Fibroblast of lung (primary cell): ENCODE measurements at regions not wholly inside any gene's neighbourhood (a gene's known extent, or its start where the extent isn't known, plus 50 kb on each side); places are given as distances from the start of the nearest gene placed in this dataset.

Source experiments
- DNase-seq, 2 donors: peaks; one replicate each; pipeline versions ENCODE4 v3.0.0 to v3.0.0-alpha.2; 2010; ENCODE audit warnings: low read depth in 2 of 2
- H2AFZ ChIP-seq: 2 replicates; pipeline ENCODE4 v1.5.1; 2012; ENCODE audit warnings: low read length, control low read depth, inconsistent platforms
- H3K27ac ChIP-seq: 2 replicates; pipeline ENCODE4 v1.5.1; 2011; ENCODE audit warnings: low read length, control low read depth; ENCODE audit not compliant: insufficient read depth
- H3K27me3 ChIP-seq: 2 replicates; pipeline ENCODE4 v1.5.1; 2011; ENCODE audit warnings: mild to moderate bottlenecking, low read length; ENCODE audit not compliant: control insufficient read depth, insufficient read depth
- H3K36me3 ChIP-seq: 2 replicates; pipeline ENCODE4 v1.5.1; 2011; ENCODE audit warnings: low read length; ENCODE audit not compliant: control insufficient read depth, insufficient read depth
- H3K4me1 ChIP-seq: 2 replicates; pipeline ENCODE4 v1.5.1; 2011; ENCODE audit warnings: low read length; ENCODE audit not compliant: control insufficient read depth, insufficient read depth; ENCODE audit errors: extremely low read depth
- H3K4me2 ChIP-seq: 2 replicates; pipeline ENCODE4 v1.5.1; 2011; ENCODE audit warnings: low read length, control low read depth; ENCODE audit not compliant: insufficient read depth; ENCODE audit errors: extremely low read depth
- H3K4me3 ChIP-seq, 4 experiments: fragments of 200-600 bp in 1 of 4; sonication (generic) in 1 of 4; replicated peaks in 1 of 4; 2 replicates each; pipeline ENCODE4 v1.5.1; 2011 to 2016; ENCODE audit warnings: low read length in 4 of 4, low read depth in 3 of 4, mild to moderate bottlenecking in 3 of 4, control low read depth in 2 of 4, inconsistent platforms in 1 of 4, mixed read lengths in 1 of 4; ENCODE audit not compliant: insufficient read depth in 1 of 4; ENCODE audit errors: control extremely low read depth in 1 of 4
- H3K79me2 ChIP-seq: 2 replicates; pipeline ENCODE4 v1.5.1; 2012; ENCODE audit warnings: mild to moderate bottlenecking, low read length, inconsistent platforms; ENCODE audit not compliant: control insufficient read depth, insufficient read depth
- H3K9ac ChIP-seq: 2 replicates; pipeline ENCODE4 v1.5.1; 2011; ENCODE audit warnings: mild to moderate bottlenecking, low read length, control low read depth; ENCODE audit not compliant: insufficient read depth
- H3K9me3 ChIP-seq: 2 replicates; pipeline ENCODE4 v1.5.1; 2012; ENCODE audit warnings: low read depth, low read length; ENCODE audit not compliant: control insufficient read depth, insufficient read depth
- H4K20me1 ChIP-seq: 2 replicates; pipeline ENCODE4 v1.5.1; 2011; ENCODE audit warnings: low read length; ENCODE audit not compliant: control insufficient read depth, insufficient read depth; ENCODE audit errors: extremely low read depth
- EZH2 ChIP-seq: IDR thresholded peaks from 2 replicates; pipeline ENCODE4 v1.5.1; 2012; ENCODE audit warnings: low read length, control low read depth, mild to moderate bottlenecking; ENCODE audit errors: missing control alignments
- TF ChIP-seq, protein P1 (sequence below), 2 donors: IDR thresholded peaks in 1 of 2; conservative IDR thresholded peaks in 1 of 2; 1 replicate in 1 of 2; 2 replicates in 1 of 2; pipeline ENCODE4 v1.5.1; 2011 to 2012; ENCODE audit warnings: low read length in 2 of 2, control low read depth in 1 of 2, inconsistent platforms in 1 of 2, low read depth in 1 of 2, mild to moderate bottlenecking in 1 of 2

DNA sequence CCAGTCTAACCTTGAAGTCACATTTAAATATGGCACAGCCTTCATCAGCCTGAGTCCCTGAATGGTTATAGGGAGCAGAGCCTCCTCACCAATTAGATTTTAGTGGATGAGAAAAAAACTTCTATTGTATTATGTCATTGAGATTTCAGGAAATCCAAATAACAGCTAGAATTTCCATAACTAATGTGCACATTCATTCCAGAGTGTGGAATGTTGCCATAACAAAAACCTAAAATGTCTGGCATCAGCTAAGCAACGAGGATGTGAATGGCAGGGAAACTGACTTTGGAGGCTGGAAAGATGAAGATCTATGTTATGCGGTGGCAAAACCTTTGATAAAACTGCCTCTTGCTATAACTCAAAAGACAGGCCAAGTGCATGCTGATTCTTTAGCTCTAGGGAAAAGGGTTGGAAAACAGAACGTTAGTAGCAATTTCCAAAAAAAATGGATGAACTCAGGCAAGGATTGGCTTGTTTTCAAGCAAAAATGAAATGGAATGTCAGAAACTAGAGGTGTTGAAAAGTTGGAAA lies 91.3 kb upstream of the NFIB start:
- Histone ChIP-seq H3K36me3 (no peaks in the 10 kb centered on the region), H3K4me2 (no peak overlapping the region), H3K27me3 (peaks cover 11% of the 10 kb centered on the region), H4K20me1 (no peaks in the 10 kb centered on the region), H3K79me2 (no peaks in the 10 kb centered on the region), H3K9ac (no peak overlapping the region), H3K27ac (no peak overlapping the region), H2AFZ (no peak overlapping the region), H3K9me3 (no peaks in the 10 kb centered on the region), H3K4me1 (no peaks in the 10 kb centered on the region), H3K4me3 (no peak overlapping the region)
- TF ChIP-seq EZH2, result no peak
- TF ChIP-seq, protein P1, sequence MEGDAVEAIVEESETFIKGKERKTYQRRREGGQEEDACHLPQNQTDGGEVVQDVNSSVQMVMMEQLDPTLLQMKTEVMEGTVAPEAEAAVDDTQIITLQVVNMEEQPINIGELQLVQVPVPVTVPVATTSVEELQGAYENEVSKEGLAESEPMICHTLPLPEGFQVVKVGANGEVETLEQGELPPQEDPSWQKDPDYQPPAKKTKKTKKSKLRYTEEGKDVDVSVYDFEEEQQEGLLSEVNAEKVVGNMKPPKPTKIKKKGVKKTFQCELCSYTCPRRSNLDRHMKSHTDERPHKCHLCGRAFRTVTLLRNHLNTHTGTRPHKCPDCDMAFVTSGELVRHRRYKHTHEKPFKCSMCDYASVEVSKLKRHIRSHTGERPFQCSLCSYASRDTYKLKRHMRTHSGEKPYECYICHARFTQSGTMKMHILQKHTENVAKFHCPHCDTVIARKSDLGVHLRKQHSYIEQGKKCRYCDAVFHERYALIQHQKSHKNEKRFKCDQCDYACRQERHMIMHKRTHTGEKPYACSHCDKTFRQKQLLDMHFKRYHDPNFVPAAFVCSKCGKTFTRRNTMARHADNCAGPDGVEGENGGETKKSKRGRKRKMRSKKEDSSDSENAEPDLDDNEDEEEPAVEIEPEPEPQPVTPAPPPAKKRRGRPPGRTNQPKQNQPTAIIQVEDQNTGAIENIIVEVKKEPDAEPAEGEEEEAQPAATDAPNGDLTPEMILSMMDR (conservative IDR thresholded peaks at IDR 0.05 in 1 of 2, IDR thresholded peaks at IDR 0.05 in 1 of 2; ENCODE audit: low read depth in 1 of 2, low read length in 2 of 2), result no peak
- DNase-seq, result no peak

GRCh38 chr9:14403081-14403480 lies 89.1 kb upstream of the NFIB start:
- Histone ChIP-seq H2AFZ (no peak overlapping the region), H4K20me1 (no peaks in the 10 kb centered on the region), H3K27ac (no peak overlapping the region), H3K27me3 (peaks cover 7% of the 10 kb centered on the region), H3K9ac (no peak overlapping the region), H3K4me1 (no peaks in the 10 kb centered on the region), H3K9me3 (no peaks in the 10 kb centered on the region), H3K4me3 (no peak overlapping the region), H3K4me2 (no peak overlapping the region), H3K36me3 (no peaks in the 10 kb centered on the region), H3K79me2 (no peaks in the 10 kb centered on the region)
- TF ChIP-seq EZH2, result no peak
- TF ChIP-seq, protein P1 (conservative IDR thresholded peaks at IDR 0.05 in 1 of 2, IDR thresholded peaks at IDR 0.05 in 1 of 2; ENCODE audit: low read depth in 1 of 2, low read length in 2 of 2), result no peak
- no peak for DNase-seq

DNA sequence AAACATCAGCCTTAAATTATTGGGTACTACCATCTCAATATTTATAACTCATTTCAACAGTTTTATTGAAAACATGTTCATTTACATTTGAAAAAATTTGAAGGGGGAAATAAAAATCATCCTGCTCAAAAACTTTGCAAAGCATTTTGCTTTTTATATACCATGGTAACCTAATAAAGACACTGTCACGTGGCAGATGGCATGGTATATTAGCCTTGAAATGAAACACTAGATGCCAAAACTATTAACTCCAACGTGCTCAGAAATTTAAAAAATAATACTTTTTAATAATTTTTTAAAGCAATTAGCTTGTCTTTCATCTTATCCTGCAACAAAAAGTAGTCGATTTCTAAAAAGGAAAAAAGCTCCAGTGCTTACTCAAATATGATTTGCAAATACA lies 88.6 kb upstream of the NFIB start:
- no peaks in the 10 kb centered on the region for H3K79me2 ChIP-seq
- DNase-seq, result no peak
- no peak overlapping the region for H2AFZ ChIP-seq
- no peak overlapping the region for H3K27ac ChIP-seq
- no peaks in the 10 kb centered on the region for H3K4me1 ChIP-seq
- no peak overlapping the region for H3K4me2 ChIP-seq
- no peak overlapping the region for H3K9ac ChIP-seq
- TF ChIP-seq, protein P1 (conservative IDR thresholded peaks at IDR 0.05 in 1 of 2, IDR thresholded peaks at IDR 0.05 in 1 of 2; ENCODE audit: low read depth in 1 of 2, low read length in 2 of 2), result no peak
- no peak for TF ChIP-seq EZH2
- no peaks in the 10 kb centered on the region for H4K20me1 ChIP-seq
- H3K9me3 ChIP-seq, result no peaks in the 10 kb centered on the region
- no peak overlapping the region for H3K4me3 ChIP-seq
- H3K27me3 ChIP-seq, result peaks cover 7% of the 10 kb centered on the region
- no peaks in the 10 kb centered on the region for H3K36me3 ChIP-seq
